PC-9 (cell line): ENCODE measurements at regions not wholly inside any gene's neighbourhood (a gene's known extent, or its start where the extent isn't known, plus 50 kb on each side); places are given as distances from the start of the nearest gene placed in this dataset.

ENCODE experiments used
- BruUV-seq: library from RNA; stranded (reverse); fragments of 400-500 nt; replicated peaks from 2 replicates; lab custom pipeline; 2021; lab: Mats Ljungman, UMichigan
- CTCF ChIA-PET: fragments of 300-600 bp; sonication (Branson Sonifier 250); formaldehyde crosslinking; loops from one replicate; lab custom pipeline; 2022; ENCODE audit warnings: antibody characterized with exemption; lab: Charles Lee
- POLR2A ChIA-PET: fragments of 300-600 bp; sonication (Branson Sonifier 250); formaldehyde crosslinking; loops from one replicate; lab custom pipeline; 2022; ENCODE audit warnings: antibody characterized with exemption; ENCODE audit not compliant: unreplicated experiment; lab: Charles Lee
- DNase-seq, 2 experiments: peaks; one replicate each; pipeline versions ENCODE4 v3.0.0 to v3.0.0-alpha.2; 2015 to 2022; ENCODE audit warnings: mixed read lengths in 1 of 2
- H2AFZ ChIP-seq: fragments of 200-600 bp; sonication (generic); 2 replicates; pipeline ENCODE4 v1.8.1; 2017; ENCODE audit warnings: antibody characterized with exemption
- H3F3A ChIP-seq: fragments of 200-600 bp; sonication (generic); 2 replicates; pipeline ENCODE4 v1.8.1; 2017; ENCODE audit warnings: antibody characterized with exemption, mild to moderate bottlenecking, low read depth; ENCODE audit not compliant: insufficient read depth
- H3K27ac ChIP-seq: fragments of 200-600 bp; sonication (generic); 2 replicates; pipeline ENCODE4 v1.6.1; 2016; ENCODE audit warnings: mixed run types
- H3K27me3 ChIP-seq: fragments of 200-600 bp; sonication (generic); 2 replicates; pipeline ENCODE4 v1.6.1; 2016; ENCODE audit warnings: low read depth, mixed run types; ENCODE audit not compliant: insufficient read depth
- H3K36me3 ChIP-seq: fragments of 200-600 bp; sonication (generic); 2 replicates; pipeline ENCODE4 v1.6.1; 2016; ENCODE audit warnings: low read depth, mixed run types
- H3K4me1 ChIP-seq: fragments of 200-600 bp; sonication (generic); replicated peaks from 2 replicates; pipeline ENCODE4 v1.6.1; 2016; ENCODE audit warnings: mixed run types; ENCODE audit not compliant: insufficient read depth
- H3K4me2 ChIP-seq: fragments of 200-600 bp; sonication (generic); 2 replicates; pipeline ENCODE4 v1.6.1; 2017; ENCODE audit warnings: mixed run types
- H3K4me3 ChIP-seq: fragments of 200-600 bp; sonication (generic); 2 replicates; pipeline ENCODE4 v1.6.1; 2016; ENCODE audit warnings: mixed run types
- H3K79me2 ChIP-seq: fragments of 200-600 bp; sonication (generic); 2 replicates; pipeline ENCODE4 v1.6.1; 2017; ENCODE audit warnings: low read depth, mixed run types
- H3K9me2 ChIP-seq: fragments of 200-600 bp; sonication (generic); 2 replicates; pipeline ENCODE4 v1.8.1; 2017; ENCODE audit warnings: mild to moderate bottlenecking; ENCODE audit not compliant: insufficient read depth
- H3K9me3 ChIP-seq: fragments of 200-600 bp; sonication (generic); 2 replicates; pipeline ENCODE4 v1.8.1; 2016; ENCODE audit warnings: low read depth; ENCODE audit not compliant: insufficient read depth
- H4K20me1 ChIP-seq: fragments of 200-600 bp; sonication (generic); 2 replicates; pipeline ENCODE4 v1.8.1; 2017; ENCODE audit not compliant: insufficient read depth
- EZH2 ChIP-seq: fragments of 200-600 bp; sonication (generic); IDR thresholded peaks from 2 replicates; pipeline ENCODE4 v1.8.0; 2017; ENCODE audit warnings: antibody characterized with exemption, low read depth
- intact Hi-C: fragments of 100-400 bp; cut with micrococcal nuclease; formaldehyde crosslinking; loops from one replicate; pipeline ENCODE4 v1.10.0; 2022; ENCODE audit not compliant: unreplicated experiment
- TF ChIP-seq, protein P1 (sequence below): fragments of 200-600 bp; sonication (generic); conservative IDR thresholded peaks from 2 replicates; pipeline ENCODE4 v1.6.1; 2017; ENCODE audit warnings: mixed run types, antibody characterized with exemption, mild to moderate bottlenecking, moderate library complexity

DNA sequence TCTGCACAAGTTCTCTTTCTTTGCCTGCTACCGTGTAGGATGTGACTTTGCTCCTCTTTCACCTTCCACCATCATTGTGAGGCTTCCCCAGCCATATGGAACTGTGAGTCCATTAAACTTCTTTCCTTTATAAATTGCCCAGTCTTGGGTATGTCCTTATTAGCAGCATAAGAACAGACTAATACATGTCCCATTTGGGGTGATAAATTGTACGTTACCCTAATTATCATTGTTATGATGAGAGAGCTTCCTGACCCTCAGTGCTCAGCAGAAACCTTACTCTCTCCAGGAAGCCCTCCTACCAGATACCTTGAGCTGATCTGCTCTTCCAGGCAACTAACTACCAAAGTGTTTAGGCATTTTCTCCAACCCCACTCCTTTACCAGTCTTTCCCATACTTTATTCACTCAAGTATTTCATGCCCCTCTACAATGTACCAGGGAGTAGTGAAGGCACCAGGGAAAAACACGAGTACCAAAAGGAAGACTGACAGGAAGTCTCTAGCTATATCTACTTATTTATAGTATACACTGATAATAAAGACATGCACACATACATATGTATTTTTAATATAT, 196.2 kb downstream of the MYCN start:
- BruUV-seq, result no TSS peak

DNA sequence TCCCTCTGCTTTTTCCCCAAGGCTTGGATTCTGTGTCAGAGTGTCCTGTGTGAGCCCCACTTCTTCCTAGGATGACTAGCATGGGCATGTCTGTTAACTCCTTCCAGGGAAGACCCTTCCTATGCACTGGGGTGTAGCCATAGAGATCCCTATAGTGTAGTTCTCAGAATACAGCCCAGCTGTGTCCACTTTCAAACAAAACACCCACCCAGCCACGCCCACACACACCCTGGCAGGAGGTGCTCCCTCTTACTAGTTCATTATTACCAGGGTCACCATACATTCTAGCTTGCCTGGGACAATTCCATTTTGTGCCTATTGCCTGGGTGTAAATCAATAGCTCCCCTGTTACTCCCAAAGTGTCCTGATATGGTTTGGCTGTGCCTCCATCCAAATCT, 195.6 kb downstream of the MYCN start:
- no peaks in the 10 kb centered on the region for H3K9me2 ChIP-seq
- intact Hi-C loops, result no loop called here
- no peaks in the 10 kb centered on the region for H3F3A ChIP-seq
- no peak overlapping the region for H2AFZ ChIP-seq
- H4K20me1 ChIP-seq, result no peaks in the 10 kb centered on the region; the same call in 1 of the 2 replicates
- no peak for DNase-seq
- ChIA-PET CTCF (no interaction called here), POLR2A (no interaction called here)
- no TSS peak for BruUV-seq
- no peak for TF ChIP-seq EZH2
- TF ChIP-seq, protein P1, sequence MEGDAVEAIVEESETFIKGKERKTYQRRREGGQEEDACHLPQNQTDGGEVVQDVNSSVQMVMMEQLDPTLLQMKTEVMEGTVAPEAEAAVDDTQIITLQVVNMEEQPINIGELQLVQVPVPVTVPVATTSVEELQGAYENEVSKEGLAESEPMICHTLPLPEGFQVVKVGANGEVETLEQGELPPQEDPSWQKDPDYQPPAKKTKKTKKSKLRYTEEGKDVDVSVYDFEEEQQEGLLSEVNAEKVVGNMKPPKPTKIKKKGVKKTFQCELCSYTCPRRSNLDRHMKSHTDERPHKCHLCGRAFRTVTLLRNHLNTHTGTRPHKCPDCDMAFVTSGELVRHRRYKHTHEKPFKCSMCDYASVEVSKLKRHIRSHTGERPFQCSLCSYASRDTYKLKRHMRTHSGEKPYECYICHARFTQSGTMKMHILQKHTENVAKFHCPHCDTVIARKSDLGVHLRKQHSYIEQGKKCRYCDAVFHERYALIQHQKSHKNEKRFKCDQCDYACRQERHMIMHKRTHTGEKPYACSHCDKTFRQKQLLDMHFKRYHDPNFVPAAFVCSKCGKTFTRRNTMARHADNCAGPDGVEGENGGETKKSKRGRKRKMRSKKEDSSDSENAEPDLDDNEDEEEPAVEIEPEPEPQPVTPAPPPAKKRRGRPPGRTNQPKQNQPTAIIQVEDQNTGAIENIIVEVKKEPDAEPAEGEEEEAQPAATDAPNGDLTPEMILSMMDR, result no peak
- H3K9me3 ChIP-seq, result no peaks in the 10 kb centered on the region
- no peaks in the 10 kb centered on the region for H3K4me1 ChIP-seq
- H3K27me3 ChIP-seq, result peaks cover 11% of the 10 kb centered on the region; the same call in 1 of the 2 replicates
- no peak overlapping the region for H3K4me2 ChIP-seq
- no peak overlapping the region for H3K4me3 ChIP-seq
- H3K79me2 ChIP-seq, result no peaks in the 10 kb centered on the region
- no peak overlapping the region for H3K27ac ChIP-seq
- no peaks in the 10 kb centered on the region for H3K36me3 ChIP-seq

More for the DNA sequence above, 196.2 kb downstream of the MYCN start:
- Histone ChIP-seq H3K9me3 (no peaks in the 10 kb centered on the region), H3K4me2 (no peak overlapping the region), H3K9me2 (no peaks in the 10 kb centered on the region), H3K27me3 (peaks cover 11% of the 10 kb centered on the region; the same call in 1 of the 2 replicates), H3K79me2 (no peaks in the 10 kb centered on the region), H2AFZ (no peak overlapping the region), H3K36me3 (no peaks in the 10 kb centered on the region), H3K27ac (no peak overlapping the region), H3K4me3 (no peak overlapping the region), H3K4me1 (no peaks in the 10 kb centered on the region), H4K20me1 (no peaks in the 10 kb centered on the region; the same call in 1 of the 2 replicates), H3F3A (no peaks in the 10 kb centered on the region)
- CTCF ChIA-PET, result no interaction called here
- TF ChIP-seq EZH2, result no peak
- TF ChIP-seq, protein P1, result no peak
- no peak for DNase-seq
- POLR2A ChIA-PET, result interaction anchor here (0.6 kb wide), 1 partner anchor 115 kb away, joined by 4 read pairs; no protein-coding TSS in a partner anchor
- intact Hi-C loops, result no loop called here

DNA sequence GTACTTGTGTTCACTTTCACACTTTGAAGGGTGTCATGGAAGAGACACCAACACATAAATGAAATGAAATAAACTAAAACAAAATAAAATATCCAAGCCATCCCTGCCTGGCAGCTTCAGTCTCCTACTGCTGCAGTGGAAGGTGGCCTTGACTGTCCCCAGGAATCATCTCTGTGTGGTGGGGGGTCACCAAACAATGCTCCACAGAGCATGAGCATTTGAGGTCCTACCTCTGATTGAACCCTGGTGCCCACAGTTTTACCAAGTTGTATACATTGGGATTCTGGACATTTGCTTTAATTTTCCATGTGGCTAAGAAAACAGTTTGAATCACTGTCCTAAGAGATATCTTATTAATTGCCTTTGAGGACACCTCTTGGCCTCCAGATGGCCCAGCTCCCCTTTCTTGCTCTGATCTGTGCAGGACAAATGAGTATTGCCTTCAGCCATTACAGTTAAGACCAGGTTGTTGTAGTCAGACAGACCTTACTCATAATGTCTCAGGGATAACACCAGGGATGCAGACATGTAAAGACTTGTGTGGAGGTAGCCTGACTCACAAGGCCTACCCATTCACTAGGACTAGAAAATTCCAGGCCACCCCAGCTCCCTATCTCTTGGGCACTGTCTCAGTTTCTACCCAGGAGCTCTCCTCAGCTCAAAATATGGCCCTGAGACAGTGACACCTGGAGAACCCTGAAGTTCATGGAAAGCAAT, 195.0 kb downstream of the MYCN start:
- H2AFZ ChIP-seq, result no peak overlapping the region
- no peak for DNase-seq
- H3K36me3 ChIP-seq, result no peaks in the 10 kb centered on the region
- H3K27me3 ChIP-seq, result peaks cover 11% of the 10 kb centered on the region
- no TSS peak for BruUV-seq
- H3K79me2 ChIP-seq, result no peaks in the 10 kb centered on the region
- H3K4me3 ChIP-seq, result no peak overlapping the region
- ChIA-PET CTCF (no interaction called here), POLR2A (no interaction called here)
- TF ChIP-seq, protein P1, result no peak
- TF ChIP-seq EZH2, result no peak
- H3K9me2 ChIP-seq, result no peaks in the 10 kb centered on the region
- no peak overlapping the region for H3K27ac ChIP-seq
- H3K9me3 ChIP-seq, result no peaks in the 10 kb centered on the region
- no peaks in the 10 kb centered on the region; the same call in 1 of the 2 replicates for H4K20me1 ChIP-seq
- H3K4me2 ChIP-seq, result no peak overlapping the region
- H3F3A ChIP-seq, result no peaks in the 10 kb centered on the region
- no peaks in the 10 kb centered on the region for H3K4me1 ChIP-seq
- intact Hi-C loops, result no loop called here
